SKM-1 (cell line): ENCODE measurements at regions not wholly inside any gene's neighbourhood (a gene's known extent, or its start where the extent isn't known, plus 50 kb on each side); places are given as distances from the start of the nearest gene placed in this dataset.

Experiments
- DNase-seq: peaks from one replicate; lab custom pipeline; 2025; ENCODE audit not compliant: unreplicated experiment; lab: John Stamatoyannopoulos, UW

DNA sequence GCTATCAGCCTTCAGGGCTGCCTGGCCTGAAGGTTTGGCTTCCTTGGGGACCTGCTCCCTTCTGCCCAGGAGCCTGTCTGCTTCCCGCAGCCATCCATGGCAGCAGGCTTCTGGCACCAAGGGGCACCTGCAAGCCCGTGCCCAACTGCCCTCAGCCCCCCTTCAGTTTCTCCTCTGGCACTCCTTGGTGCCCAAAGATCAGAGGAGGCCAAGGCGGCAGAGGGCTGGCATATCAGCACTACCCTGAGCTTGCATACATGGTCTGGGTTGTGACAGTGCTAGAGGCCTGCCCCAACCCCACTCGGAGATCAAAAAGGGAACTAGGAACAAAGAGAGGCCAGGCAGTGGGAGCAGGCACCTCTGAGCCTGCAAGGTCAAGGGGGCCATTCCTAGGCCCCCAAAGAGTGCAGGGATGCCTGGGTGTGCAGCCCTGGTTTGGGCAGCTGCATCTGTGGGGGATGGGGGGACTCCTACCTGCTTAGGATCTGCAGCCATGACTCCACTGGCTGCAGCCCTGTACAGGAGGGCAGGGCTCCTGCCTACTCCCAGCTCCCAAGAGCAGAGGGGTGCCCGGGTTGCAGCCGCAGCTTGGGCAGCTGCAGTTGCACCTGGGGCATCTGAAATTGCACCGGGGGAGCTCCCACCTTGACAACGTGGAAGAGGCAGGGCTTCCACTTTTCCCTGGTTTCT lies 76.2 kb upstream of the TP63 start:
- no peak for DNase-seq

DNA sequence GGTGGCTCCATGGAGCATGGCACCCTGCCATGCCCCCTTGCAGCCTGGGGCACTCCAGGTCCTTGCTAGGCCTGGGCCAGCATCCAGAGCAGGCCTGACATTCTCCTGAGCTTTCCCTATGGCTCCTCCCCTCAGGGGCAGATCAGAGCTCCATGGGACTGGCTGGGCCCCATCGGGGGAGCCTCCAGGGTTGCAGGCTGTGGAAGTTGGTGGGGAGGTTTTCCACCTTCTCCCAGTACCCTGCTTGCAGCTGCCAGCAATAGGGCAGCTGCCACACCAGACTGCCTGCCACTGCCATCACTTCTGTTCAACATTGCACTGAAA lies 75.7 kb upstream of the TP63 start:
- DNase-seq: no peak

DNA sequence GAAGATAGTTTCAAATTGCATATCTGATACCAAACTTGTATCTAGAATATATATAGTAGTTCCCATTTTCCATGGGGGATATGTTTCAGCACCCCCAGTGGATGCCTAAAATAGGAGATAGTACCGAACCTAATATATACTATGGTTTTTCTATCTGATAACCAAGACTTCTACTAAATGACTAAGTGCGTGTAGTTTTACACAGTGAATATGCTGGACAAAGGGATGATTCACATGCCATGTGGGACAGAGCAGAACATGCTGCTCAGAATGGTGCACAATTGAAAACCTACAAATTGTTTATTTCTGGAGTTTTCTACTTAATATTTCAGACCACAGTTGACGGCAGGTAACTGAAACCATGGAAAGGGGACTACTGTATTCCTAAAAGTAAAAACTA lies 73.4 kb upstream of the TP63 start:
- DNase-seq: no peak

GRCh38 chr3:189561256-189561655 lies 69.9 kb upstream of the TP63 start:
- no peak for DNase-seq

DNA sequence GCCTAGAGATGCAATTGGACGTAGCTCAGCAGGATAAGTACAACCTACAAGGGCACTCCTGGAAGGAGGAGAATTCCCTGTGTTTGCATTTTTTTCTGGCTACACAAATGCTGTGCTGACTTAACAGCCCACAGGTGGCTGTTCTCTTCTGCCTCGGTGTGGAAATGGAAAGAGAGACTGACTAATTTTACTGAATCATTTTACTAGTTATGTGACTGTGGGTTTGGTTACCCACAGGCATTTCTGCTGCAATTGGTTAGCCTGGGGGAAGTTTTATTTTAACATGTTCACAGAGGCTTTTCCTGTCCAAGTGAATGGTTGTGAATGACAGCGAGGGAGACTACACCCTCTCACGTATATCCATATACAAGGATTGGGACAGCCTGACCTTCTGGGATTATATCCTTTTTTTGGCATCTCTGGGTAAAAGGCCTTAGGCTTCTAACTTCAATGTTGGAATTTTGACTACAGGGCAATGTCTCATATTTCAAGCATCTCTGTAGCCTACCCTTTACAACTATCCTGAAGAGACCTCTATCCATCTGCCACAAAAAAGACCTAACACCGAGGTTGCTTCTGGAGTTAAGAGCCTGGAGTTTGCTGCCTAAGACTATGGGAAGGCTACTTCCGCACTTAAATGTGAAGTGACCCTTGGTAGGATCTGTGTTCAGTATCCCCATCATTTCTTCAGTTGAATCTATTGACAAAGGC lies 67.2 kb upstream of the TP63 start:
- DNase-seq: no peak

- no peak for DNase-seq
These were observed 64.5 kb upstream of the TP63 start for GRCh38 chr3:189566550-189567130.

DNA sequence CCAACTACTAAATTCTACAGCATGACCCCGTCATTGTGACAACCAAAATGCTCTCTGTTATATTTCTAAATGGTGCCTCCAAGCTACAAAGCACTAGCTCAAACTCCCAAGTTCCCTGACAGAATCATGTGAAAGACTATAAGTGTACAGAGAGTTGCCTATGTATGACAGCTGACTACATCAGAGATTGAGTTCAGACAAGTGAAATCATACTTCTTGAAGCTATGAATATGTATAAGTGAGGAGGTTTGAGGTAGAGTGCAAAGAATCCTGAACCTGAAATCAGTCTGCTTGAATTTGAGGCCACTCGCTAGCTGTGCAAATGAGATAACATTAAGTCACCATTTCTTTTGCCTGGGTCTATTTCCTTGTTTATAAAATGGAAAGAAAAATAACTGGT lies 63.9 kb upstream of the TP63 start:
- no peak for DNase-seq

DNA sequence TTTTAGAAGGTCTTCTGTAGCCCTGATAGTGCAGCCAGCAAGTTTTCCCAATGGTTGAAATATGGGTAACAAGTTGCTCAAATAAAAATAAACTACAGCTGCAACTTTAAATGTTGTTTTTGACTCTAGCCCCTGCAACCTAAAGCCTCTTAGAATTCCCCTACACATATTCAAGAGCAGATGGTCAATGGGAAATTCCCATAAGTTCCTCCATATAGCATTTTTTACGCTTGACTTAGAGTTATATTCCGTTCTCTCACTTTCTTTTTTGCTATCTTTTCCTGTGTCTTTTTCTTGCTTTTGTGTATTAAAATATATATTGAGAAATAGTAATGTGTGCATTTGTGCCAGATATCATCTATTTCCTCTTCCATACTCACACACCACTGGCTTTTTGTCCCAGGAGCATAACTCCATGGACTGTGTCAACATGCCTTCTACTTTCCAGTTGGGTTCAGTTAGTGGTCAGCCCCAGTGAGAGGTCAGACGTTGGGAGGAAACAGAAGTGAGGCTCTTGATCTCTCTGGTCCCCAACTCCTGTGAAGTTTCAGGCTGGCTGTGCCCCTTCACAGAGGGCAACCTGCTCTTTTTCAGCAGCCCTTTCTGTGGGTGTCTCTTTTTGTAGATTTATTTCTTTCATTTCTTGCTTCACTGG lies 63.3 kb upstream of the TP63 start:
- no peak for DNase-seq

DNA sequence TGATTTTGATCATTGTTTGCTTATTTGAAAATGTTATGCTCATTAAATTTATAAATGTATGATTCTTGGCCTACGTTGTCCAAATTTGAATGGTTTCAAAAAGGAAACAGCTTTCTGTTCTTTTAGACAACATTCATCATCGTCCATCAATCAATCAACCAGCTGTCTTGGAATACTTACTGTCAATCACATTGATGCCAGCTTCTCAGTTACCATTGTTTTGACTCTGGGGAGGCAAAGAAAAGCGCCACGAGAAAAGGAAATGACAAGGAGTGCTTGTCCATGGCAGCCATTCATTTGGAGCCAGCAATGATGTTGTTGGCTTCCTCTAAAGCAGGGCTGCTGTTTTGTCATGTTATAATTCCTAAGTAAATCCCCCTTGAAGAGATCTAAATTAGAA lies 62.2 kb upstream of the TP63 start:
- DNase-seq: no peak

GRCh38 chr3:189569473-189569872 lies 61.7 kb upstream of the TP63 start:
- DNase-seq: no peak

DNA sequence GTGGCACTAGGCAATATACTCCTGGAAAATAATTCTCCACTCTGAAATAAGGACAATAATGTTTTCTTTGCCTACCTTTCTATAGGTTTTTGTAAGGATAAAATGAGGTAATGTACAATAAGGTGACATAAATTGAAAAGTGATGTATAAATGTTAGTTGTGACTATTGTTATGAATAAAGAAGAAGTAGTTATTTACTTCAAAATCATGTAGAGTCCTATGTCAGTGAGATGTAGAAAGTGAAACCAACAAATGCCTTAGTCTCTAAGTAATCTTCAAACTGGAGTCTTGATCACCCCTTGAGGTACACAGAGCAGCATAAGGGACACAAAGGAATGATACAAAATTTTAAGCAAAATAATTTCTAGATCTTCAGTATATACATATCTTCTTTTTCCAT lies 60.3 kb upstream of the TP63 start:
- no peak for DNase-seq

GRCh38 chr3:189572249-189572648 lies 58.9 kb upstream of the TP63 start:
- DNase-seq: no peak

GRCh38 chr3:189573004-189573403 lies 58.2 kb upstream of the TP63 start:
- no peak for DNase-seq

DNA sequence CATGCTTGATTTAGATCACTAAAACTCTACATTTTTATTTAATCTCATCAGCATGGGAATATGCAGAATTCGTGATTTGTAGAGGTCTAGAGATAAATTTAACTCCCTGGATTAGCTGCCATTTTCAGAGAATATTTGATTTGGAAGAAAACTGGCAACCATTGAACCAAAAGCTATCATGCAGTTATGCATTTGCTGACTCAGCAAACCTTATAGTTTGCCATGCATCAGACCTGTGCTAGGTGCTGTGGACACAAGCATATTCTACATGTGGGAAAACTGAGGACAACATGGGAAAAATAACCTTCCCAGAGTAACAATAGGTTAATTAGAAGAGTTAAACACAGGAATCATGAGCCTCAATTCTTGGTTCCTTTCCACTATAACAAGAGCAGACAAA lies 54.7 kb upstream of the TP63 start:
- DNase-seq: no peak

- DNase-seq: no peak
These were observed 53.9 kb upstream of the TP63 start for GRCh38 chr3:189577050-189577951.

- no peak for DNase-seq
These were observed 51.0 kb upstream of the TP63 start for GRCh38 chr3:189580190-189580589.
